ENCODE measurements at regions not wholly inside any gene's neighbourhood (a gene's known extent, or its start where the extent isn't known, plus 50 kb on each side); places are given as distances from the start of the nearest gene placed in this dataset.

- no peak for TF ChIP-seq CTCF (conservative IDR thresholded peaks at IDR 0.05; ENCODE audit: low read length)
- no peak for TF ChIP-seq EZH2phosphoT487 (IDR thresholded peaks at IDR 0.05; ENCODE audit: borderline replicate concordance)
Measured at GRCh38 chr1:30277415-30277814, 446.0 kb downstream of the MATN1 start.
